BJ (cell line): ENCODE measurements at regions not wholly inside any gene's neighbourhood (a gene's known extent, or its start where the extent isn't known, plus 50 kb on each side); places are given as distances from the start of the nearest gene placed in this dataset.

Experiments
- CTCF ChIA-PET: fragments of 350-600 bp; formaldehyde crosslinking; extraction: SDS; loops from one replicate; lab custom pipeline; 2021; ENCODE audit warnings: antibody characterized with exemption, inconsistent platforms; lab: Yijun Ruan, JAX
- POLR2A ChIA-PET: fragments of 300-600 bp; sonication (Branson Sonifier 250); formaldehyde crosslinking; extraction: SDS; loops from one replicate; lab custom pipeline; 2021; ENCODE audit warnings: antibody characterized with exemption; lab: Charles Lee
- DNase-seq: peaks from one replicate; pipeline ENCODE4 v3.0.0-alpha.2; 2011; ENCODE audit warnings: low read depth
- H3K27me3 ChIP-seq: 2 replicates; pipeline ENCODE4 v1.6.0; 2011; ENCODE audit warnings: low read length; ENCODE audit not compliant: control insufficient read depth, insufficient read depth
- H3K36me3 ChIP-seq: 2 replicates; pipeline ENCODE4 v1.5.1; 2011; ENCODE audit warnings: low read length; ENCODE audit not compliant: control insufficient read depth, insufficient read depth
- H3K4me3 ChIP-seq: 2 replicates; pipeline ENCODE4 v1.5.1; 2011; ENCODE audit warnings: low read depth, mild to moderate bottlenecking, control low read depth, low read length
- CTCF ChIP-seq: IDR thresholded peaks from 2 replicates; pipeline ENCODE4 v1.5.1; 2011; ENCODE audit warnings: low read depth, mild to moderate bottlenecking, control low read depth, inconsistent platforms, low read length, moderate library complexity; ENCODE audit not compliant: insufficient read depth

- no peaks in the 10 kb centered on the region for H3K27me3 ChIP-seq
- no peak overlapping the region for H3K4me3 ChIP-seq
- DNase-seq, result no peak
- POLR2A ChIA-PET, result no interaction called here
- TF ChIP-seq CTCF, result no peak
- CTCF ChIA-PET, result no interaction called here
- H3K36me3 ChIP-seq, result no peaks in the 10 kb centered on the region
Measured at GRCh38 chr2:163856941-163857340, 121.1 kb upstream of the FIGN start.

GRCh38 chr2:163852616-163853015 lies 116.8 kb upstream of the FIGN start:
- H3K27me3 ChIP-seq, result no peaks in the 10 kb centered on the region
- POLR2A ChIA-PET, result no interaction called here
- no peak for TF ChIP-seq CTCF
- H3K36me3 ChIP-seq, result no peaks in the 10 kb centered on the region
- CTCF ChIA-PET, result no interaction called here
- DNase-seq, result no peak
- H3K4me3 ChIP-seq, result no peak overlapping the region

GRCh38 chr2:163849756-163850435 lies 114.1 kb upstream of the FIGN start:
- CTCF ChIA-PET, result no interaction called here
- Histone ChIP-seq H3K36me3 (no peaks in the 10 kb centered on the region), H3K27me3 (no peaks in the 10 kb centered on the region), H3K4me3 (no peak overlapping the region)
- DNase-seq, result no peak
- POLR2A ChIA-PET, result no interaction called here
- TF ChIP-seq CTCF, result no peak

GRCh38 chr2:163838890-163839289 lies 103.1 kb upstream of the FIGN start:
- H3K36me3 ChIP-seq, result no peaks in the 10 kb centered on the region
- CTCF ChIA-PET, result no interaction called here
- POLR2A ChIA-PET, result no interaction called here
- DNase-seq, result no peak
- no peak for TF ChIP-seq CTCF
- no peak overlapping the region for H3K4me3 ChIP-seq
- no peaks in the 10 kb centered on the region for H3K27me3 ChIP-seq

GRCh38 chr2:163836167-163836566 lies 100.4 kb upstream of the FIGN start:
- CTCF ChIA-PET, result no interaction called here
- no peaks in the 10 kb centered on the region for H3K36me3 ChIP-seq
- H3K27me3 ChIP-seq, result no peaks in the 10 kb centered on the region
- no peak for TF ChIP-seq CTCF
- POLR2A ChIA-PET, result no interaction called here
- H3K4me3 ChIP-seq, result no peak overlapping the region
- no peak for DNase-seq
